MM.1S (cell line): ENCODE measurements at regions not wholly inside any gene's neighbourhood (a gene's known extent, or its start where the extent isn't known, plus 50 kb on each side); places are given as distances from the start of the nearest gene placed in this dataset.

Experiments
- DNase-seq: peaks from one replicate; pipeline ENCODE4 v3.0.0-alpha.2; 2015
- H2AFZ ChIP-seq: fragments of 300-600 bp; sonication (generic); 2 replicates; pipeline ENCODE4 v1.6.0; 2016; ENCODE audit warnings: antibody characterized with exemption, low read length
- H3F3A ChIP-seq: fragments of 300-600 bp; sonication (generic); 2 replicates; pipeline ENCODE4 v1.6.1; 2016; ENCODE audit warnings: mild to moderate bottlenecking, antibody characterized with exemption, low read length, moderate library complexity, mixed read lengths; ENCODE audit not compliant: insufficient read depth
- H3K27ac ChIP-seq: fragments of 300-600 bp; sonication (generic); 2 replicates; pipeline ENCODE4 v1.5.1; 2016; ENCODE audit warnings: mild to moderate bottlenecking, low read length
- H3K27me3 ChIP-seq: fragments of 300-600 bp; sonication (generic); replicated peaks from 2 replicates; pipeline ENCODE4 v1.6.0; 2016; ENCODE audit warnings: low read length; ENCODE audit not compliant: insufficient read depth
- H3K36me3 ChIP-seq: fragments of 300-600 bp; sonication (generic); replicated peaks from 2 replicates; pipeline ENCODE4 v1.6.1; 2016; ENCODE audit warnings: mild to moderate bottlenecking, low read length, mixed read lengths; ENCODE audit not compliant: insufficient read depth
- H3K4me1 ChIP-seq: fragments of 300-600 bp; sonication (generic); 2 replicates; pipeline ENCODE4 v1.6.1; 2016; ENCODE audit warnings: low read length, mixed read lengths
- H3K4me2 ChIP-seq: fragments of 300-600 bp; sonication (generic); 2 replicates; pipeline ENCODE4 v1.6.0; 2016; ENCODE audit warnings: low read depth, low read length
- H3K4me3 ChIP-seq: fragments of 300-600 bp; sonication (generic); 2 replicates; pipeline ENCODE4 v1.5.1; 2016; ENCODE audit warnings: low read length, mixed read lengths
- H3K79me2 ChIP-seq: fragments of 300-600 bp; sonication (generic); 2 replicates; pipeline ENCODE4 v1.6.1; 2016; ENCODE audit warnings: mixed run types, low read length, mixed read lengths
- H3K9ac ChIP-seq: fragments of 300-600 bp; sonication (generic); 2 replicates; pipeline ENCODE4 v1.6.1; 2016; ENCODE audit warnings: low read length, mixed read lengths
- H3K9me2 ChIP-seq: fragments of 300-600 bp; sonication (generic); replicated peaks from 2 replicates; pipeline ENCODE4 v1.6.1; 2016; ENCODE audit warnings: mild to moderate bottlenecking, low read length, mixed read lengths; ENCODE audit not compliant: insufficient read depth
- H3K9me3 ChIP-seq: fragments of 300-600 bp; sonication (generic); replicated peaks from 2 replicates; pipeline ENCODE4 v1.6.1; 2016; ENCODE audit warnings: mild to moderate bottlenecking, low read length, mixed read lengths; ENCODE audit not compliant: insufficient read depth
- H4K20me1 ChIP-seq: fragments of 300-600 bp; sonication (generic); 2 replicates; pipeline ENCODE4 v1.6.1; 2016; ENCODE audit warnings: mild to moderate bottlenecking, low read length, moderate library complexity, mixed read lengths; ENCODE audit not compliant: insufficient read depth
- CTCF ChIP-seq: fragments of 300-600 bp; sonication (generic); IDR thresholded peaks from 2 replicates; pipeline ENCODE4 v1.5.1; 2016; ENCODE audit warnings: antibody characterized with exemption, low read length, mixed read lengths
- EZH2 ChIP-seq: fragments of 300-600 bp; sonication (generic); optimal IDR thresholded peaks from 2 replicates; pipeline ENCODE3; 2017; ENCODE audit warnings: low read depth, mild to moderate bottlenecking, antibody characterized with exemption, low read length, mixed read lengths
- EZH2phosphoT487 ChIP-seq: fragments of 300-600 bp; sonication (generic); IDR thresholded peaks from 2 replicates; pipeline ENCODE4 v1.6.1; 2018; ENCODE audit warnings: antibody characterized with exemption, low read length

GRCh38 chr13:50552424-50552966 lies 291.0 kb downstream of the DLEU7 start:
- no peak overlapping the region for H2AFZ ChIP-seq
- H3K36me3 ChIP-seq = no peaks in the 10 kb centered on the region
- H3F3A ChIP-seq = no peaks in the 10 kb centered on the region
- H3K4me1 ChIP-seq = no peaks in the 10 kb centered on the region
- no peak overlapping the region for H3K27ac ChIP-seq
- H4K20me1 ChIP-seq = no peaks in the 10 kb centered on the region
- no peak overlapping the region for H3K4me2 ChIP-seq
- no peaks in the 10 kb centered on the region for H3K9me3 ChIP-seq
- TF ChIP-seq CTCF = no peak
- no peak for TF ChIP-seq EZH2
- TF ChIP-seq EZH2phosphoT487 = no peak
- no peaks in the 10 kb centered on the region for H3K79me2 ChIP-seq
- no peak overlapping the region for H3K4me3 ChIP-seq
- DNase-seq = no peak
- no peak overlapping the region for H3K9ac ChIP-seq
- no peaks in the 10 kb centered on the region for H3K9me2 ChIP-seq
- no peaks in the 10 kb centered on the region for H3K27me3 ChIP-seq

- Histone ChIP-seq H2AFZ (no peak overlapping the region), H3K4me2 (no peak overlapping the region), H3K9ac (no peak overlapping the region), H3K4me1 (no peaks in the 10 kb centered on the region), H4K20me1 (no peaks in the 10 kb centered on the region), H3K79me2 (no peaks in the 10 kb centered on the region), H3K9me3 (no peaks in the 10 kb centered on the region), H3F3A (no peaks in the 10 kb centered on the region), H3K36me3 (no peaks in the 10 kb centered on the region), H3K27me3 (no peaks in the 10 kb centered on the region), H3K9me2 (no peaks in the 10 kb centered on the region), H3K4me3 (no peak overlapping the region), H3K27ac (no peak overlapping the region)
- TF ChIP-seq CTCF (no peak), EZH2 (no peak), EZH2phosphoT487 (no peak)
- DNase-seq = no peak
These were observed 281.8 kb downstream of the DLEU7 start for GRCh38 chr13:50561739-50562138.

- Histone ChIP-seq H3F3A (no peaks in the 10 kb centered on the region), H3K9me2 (no peaks in the 10 kb centered on the region), H3K4me1 (no peaks in the 10 kb centered on the region), H3K4me2 (no peak overlapping the region), H4K20me1 (no peaks in the 10 kb centered on the region), H3K79me2 (no peaks in the 10 kb centered on the region), H2AFZ (no peak overlapping the region), H3K4me3 (no peak overlapping the region), H3K9ac (no peak overlapping the region), H3K27ac (no peak overlapping the region), H3K27me3 (no peaks in the 10 kb centered on the region), H3K36me3 (no peaks in the 10 kb centered on the region), H3K9me3 (no peaks in the 10 kb centered on the region)
- no peak for DNase-seq
- TF ChIP-seq EZH2phosphoT487 = no peak
- no peak for TF ChIP-seq CTCF
- no peak for TF ChIP-seq EZH2
These were observed 276.8 kb downstream of the DLEU7 start for GRCh38 chr13:50566646-50567045.
